SH-SY5Y (cell line): ENCODE measurements at regions not wholly inside any gene's neighbourhood (a gene's known extent, or its start where the extent isn't known, plus 50 kb on each side); places are given as distances from the start of the nearest gene placed in this dataset.

Source experiments
- GATA2 ChIP-seq: IDR thresholded peaks from 2 replicates; pipeline ENCODE4 v1.6.1; 2011; ENCODE audit warnings: mild to moderate bottlenecking, low read depth, low read length
- GATA3 ChIP-seq: IDR thresholded peaks from 2 replicates; pipeline ENCODE4 v1.6.1; 2011; ENCODE audit warnings: low read depth, mild to moderate bottlenecking, low read length, moderate library complexity

- TF ChIP-seq GATA2, result no peak
- no peak for TF ChIP-seq GATA3
Measured at GRCh38 chr11:19474954-19475721, 234.4 kb upstream of the E2F8 start.
